ENCODE measurements at regions not wholly inside any gene's neighbourhood (a gene's known extent, or its start where the extent isn't known, plus 50 kb on each side); places are given as distances from the start of the nearest gene placed in this dataset.
A peak's percentile ranks its signal among the peaks of the same experiment; 100 is the strongest.
"Not testable (repeated sequence)": the region's sequence is repeated elsewhere in the genome, so short reads cannot be mapped to it uniquely, and the experiment has no call there.

DNA sequence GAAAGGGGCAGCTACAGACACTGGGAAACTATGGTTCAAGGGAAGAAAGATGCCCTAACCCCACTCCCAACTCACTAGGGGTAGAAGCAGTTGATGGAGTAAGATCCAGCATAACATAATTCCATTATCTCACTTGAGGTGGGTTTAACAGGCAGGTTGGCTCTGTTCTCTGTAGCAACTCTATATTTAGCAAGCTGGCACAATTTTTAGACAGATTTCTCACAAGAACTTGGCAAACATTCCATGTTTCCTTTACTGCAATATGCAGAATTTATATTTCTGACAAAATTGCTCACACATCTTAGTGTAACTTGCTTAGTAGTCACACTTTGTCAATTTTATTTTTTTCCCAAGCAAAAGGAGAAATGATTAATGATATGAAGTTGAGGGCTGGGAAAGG is 475.4 kb downstream of the RMST start:
- no peak for DNase-seq

GRCh38 chr12:97939156-97939555 is 476.6 kb downstream of the RMST start:
- DNase-seq: no peak

GRCh38 chr12:97940105-97940504 is 477.5 kb downstream of the RMST start:
- no peak for DNase-seq

- no peak for DNase-seq
These were observed 478.0 kb downstream of the RMST start for GRCh38 chr12:97940629-97941028.

DNA sequence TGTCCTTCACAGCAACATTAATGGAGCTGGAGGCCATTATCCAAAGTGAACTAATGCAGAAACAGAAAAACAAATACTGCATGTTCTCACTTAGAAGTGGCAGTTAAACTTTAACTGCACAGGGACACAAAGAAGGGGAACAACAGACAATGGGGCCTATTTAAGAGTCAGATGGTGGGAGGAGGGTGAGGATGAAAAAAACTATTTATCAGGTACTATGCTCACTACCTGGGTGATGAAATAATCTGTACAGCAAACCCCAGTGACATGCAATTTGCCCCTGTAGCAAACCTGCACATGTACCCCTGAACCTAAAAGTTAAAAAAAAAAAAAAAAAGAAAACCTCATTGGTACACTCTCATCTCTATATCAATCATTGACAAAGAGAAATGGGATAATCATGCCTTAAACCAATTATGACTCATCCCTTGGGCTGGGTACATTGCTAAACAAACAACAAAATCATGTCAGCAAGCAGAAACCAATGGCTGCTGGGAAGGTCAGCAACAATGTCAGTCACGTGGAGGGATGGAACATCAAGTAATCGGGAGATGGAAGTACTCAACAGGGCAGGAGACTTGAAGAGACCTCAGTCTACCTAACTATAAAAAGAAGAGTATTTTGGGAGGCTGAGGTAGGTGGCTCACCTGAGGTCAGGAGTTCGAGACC is 479.2 kb downstream of the RMST start:
- DNase-seq: no peak

DNA sequence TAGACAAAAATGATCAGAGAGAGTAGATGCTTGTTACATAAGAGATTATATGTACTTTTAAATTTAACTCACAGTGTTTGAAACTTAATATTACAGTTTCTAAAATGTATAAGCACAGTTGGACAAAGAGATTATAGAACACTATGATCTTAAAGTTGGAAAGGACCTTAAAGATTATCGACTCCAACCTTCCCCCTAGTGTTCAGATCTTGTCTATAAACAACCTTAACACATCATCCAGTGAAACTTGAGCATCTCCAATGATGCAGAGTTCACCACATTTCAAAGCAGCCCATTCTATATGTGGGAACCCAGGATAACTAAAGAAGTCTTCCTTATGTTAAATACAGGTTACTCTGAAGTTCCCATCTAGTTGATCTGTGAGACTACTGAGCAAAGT is 480.8 kb downstream of the RMST start:
- no peak for DNase-seq

- no peak for DNase-seq
These were observed 482.0 kb downstream of the RMST start for GRCh38 chr12:97944576-97944975.

- peak; percentile 17 for DNase-seq
These were observed 484.1 kb downstream of the RMST start for GRCh38 chr12:97946701-97947100.

DNA sequence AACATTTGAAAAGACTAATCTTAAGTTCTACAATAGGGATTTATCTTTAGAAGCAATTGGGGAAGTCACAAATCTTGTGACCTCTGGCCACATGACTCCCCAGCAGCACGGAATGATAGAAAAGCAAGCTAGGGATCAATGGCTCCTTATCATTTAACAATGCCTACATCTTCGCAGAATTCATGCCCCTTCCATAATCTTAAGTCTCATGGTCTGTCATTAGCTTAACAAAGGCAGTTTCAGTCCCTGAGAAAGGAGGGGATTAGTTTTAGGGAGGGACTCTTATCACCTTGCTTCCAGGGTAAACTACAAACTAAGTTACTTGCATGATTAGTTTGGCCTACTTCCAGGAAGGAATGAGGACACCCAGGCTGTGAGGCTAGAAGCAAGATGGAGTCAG is 486.0 kb downstream of the RMST start:
- DNase-seq: no peak

GRCh38 chr12:97951239-97951638 is 488.6 kb downstream of the RMST start:
- no peak for DNase-seq

GRCh38 chr12:97951717-97952116 is 489.1 kb downstream of the RMST start:
- no peak for DNase-seq

GRCh38 chr12:97957109-97957508 is 494.5 kb downstream of the RMST start:
- DNase-seq: no peak

DNA sequence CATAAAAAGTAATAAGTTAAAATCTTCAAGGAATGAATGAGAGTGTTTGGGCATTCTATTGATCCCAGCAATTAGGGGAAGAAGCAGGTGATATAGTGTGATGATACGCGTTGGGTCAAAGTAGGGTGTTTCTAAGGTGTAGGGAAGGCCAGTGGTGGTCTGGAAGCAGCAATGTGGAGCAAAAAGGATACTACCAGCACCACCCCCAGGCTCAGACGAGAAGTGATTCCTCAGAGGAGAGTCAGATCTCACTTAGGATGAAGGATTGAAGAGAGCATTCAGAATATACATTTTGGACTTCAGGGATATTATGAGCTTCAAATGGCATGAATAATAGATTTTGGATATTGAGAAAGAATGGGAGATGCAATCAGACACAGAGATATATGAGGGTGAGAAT is 497.6 kb downstream of the RMST start:
- DNase-seq: no peak

DNA sequence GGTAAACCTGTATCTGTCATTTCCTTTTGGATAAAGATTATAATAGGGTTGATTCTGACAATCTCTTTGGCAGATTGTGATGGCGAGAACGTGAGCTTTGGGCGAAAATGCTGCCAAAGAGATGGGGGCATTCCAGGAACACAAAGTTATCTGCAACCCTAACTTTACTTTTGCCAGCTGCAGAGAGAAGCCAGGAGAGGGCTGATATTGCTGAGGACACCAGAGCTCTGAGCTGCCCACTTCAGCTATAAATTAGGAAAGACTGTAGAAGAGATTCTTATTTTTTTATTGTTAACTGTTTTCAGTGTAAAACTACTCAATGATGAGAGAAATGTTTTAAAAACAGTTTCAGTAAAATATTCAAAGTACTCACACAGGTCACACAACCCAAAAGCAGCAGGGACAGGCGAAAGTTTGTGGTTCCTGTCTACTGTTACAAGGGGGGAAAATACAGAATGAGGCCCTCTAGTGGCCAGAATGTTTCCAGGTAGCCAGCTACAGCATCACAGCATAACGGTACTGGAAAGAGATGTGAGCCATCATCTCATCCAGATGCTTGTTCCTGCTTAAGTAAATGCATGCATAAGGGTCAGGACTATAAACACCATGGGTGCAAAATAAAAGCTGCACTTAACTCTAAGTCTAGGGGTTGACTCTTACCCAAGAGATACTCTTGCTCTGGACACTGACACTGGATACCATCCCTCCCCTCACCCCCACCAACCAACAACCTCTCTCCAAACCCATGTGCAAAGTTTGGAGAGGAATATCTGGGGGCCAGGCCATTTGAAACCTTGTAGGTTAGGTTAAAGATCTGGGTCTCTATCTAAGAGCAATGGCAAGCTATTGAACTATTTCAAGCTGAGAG is 498.4 kb downstream of the RMST start:
- DNase-seq: peak; percentile 0

- DNase-seq: no peak
These were observed 505.2 kb downstream of the RMST start for GRCh38 chr12:97967831-97968230.

GRCh38 chr12:97968641-97969197 is 506.1 kb downstream of the RMST start:
- no peak for DNase-seq

DNA sequence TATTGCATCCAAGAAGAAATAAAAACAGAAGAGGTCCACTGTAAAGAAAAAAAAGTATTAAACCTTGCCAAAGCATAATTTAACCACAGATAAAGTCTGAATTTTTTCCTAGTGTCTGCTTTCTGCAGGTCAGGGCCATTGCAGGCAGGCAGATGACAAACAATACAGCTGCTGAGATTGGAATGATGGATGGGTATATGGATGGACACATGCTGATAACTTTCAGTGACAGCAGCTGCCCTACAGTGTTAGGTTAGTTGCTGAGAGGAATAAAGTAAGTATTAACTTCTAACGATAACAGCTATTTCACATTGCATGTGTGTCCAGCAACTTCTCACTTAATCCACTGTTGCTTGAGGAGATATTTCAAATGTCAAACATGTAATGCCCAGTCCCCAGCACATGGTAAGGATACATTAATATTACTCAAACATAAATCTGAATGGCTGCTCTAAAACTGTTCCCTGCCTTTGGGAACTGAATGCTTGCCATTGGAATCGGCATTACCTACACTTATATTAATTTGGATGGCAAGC is 515.3 kb downstream of the RMST start:
- no peak for DNase-seq

GRCh38 chr12:97982684-97983083 is 520.1 kb downstream of the RMST start:
- no peak for DNase-seq

- DNase-seq: no peak
These were observed 521.2 kb downstream of the RMST start for GRCh38 chr12:97983796-97984195.

- no peak for DNase-seq
These were observed 521.8 kb downstream of the RMST start for GRCh38 chr12:97984436-97984835.

DNA sequence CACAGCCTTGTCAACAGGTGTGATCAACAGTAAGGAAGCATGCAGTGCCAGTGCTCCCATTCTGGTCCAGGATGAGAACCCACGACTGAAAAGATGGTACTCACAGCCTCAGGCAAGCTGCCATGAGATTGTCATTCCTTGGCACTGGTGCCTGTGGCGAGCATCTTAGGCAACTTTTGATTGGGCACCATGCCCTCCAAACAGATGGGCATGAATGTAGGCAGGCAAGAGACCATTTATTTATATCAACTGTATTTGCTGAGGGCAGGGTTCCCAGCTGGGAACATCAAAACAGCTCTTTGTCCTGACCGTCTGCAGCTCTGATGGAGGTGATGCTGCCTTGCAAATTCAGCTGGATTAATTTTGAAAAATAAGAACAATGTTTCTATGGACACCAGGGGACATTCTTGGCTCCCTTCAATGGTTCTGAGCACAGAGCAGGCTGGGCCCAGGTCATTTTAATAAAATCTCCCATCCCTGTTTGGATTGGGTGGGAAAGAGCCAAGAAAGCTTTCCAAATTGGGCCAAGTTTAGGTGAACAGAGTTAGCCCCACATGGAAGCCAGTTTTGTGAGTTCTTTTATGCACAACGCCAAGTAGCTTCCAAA is 522.5 kb downstream of the RMST start:
- DNase-seq: no peak

GRCh38 chr12:97985834-97986233 is 523.2 kb downstream of the RMST start:
- DNase-seq: no peak

- not testable (repeated sequence) for DNase-seq
These were observed 526.0 kb downstream of the RMST start for GRCh38 chr12:97988588-97988987.

Measured in MV-4-11 (cell line).